HS-27A (cell line): ENCODE measurements at regions not wholly inside any gene's neighbourhood (a gene's known extent, or its start where the extent isn't known, plus 50 kb on each side); places are given as distances from the start of the nearest gene placed in this dataset.

ENCODE experiments used
- DNase-seq: peaks from one replicate; pipeline ENCODE4 v3.0.0-alpha.2; 2012; ENCODE audit warnings: low read depth, missing footprints

- DNase-seq: no peak
Measured at GRCh38 chr10:91690996-91691676, 58.3 kb upstream of the PPP1R3C start.

GRCh38 chr10:91690412-91690811 is 57.5 kb upstream of the PPP1R3C start:
- DNase-seq: no peak

- DNase-seq: no peak
Measured at GRCh38 chr10:91689731-91690168, 56.9 kb upstream of the PPP1R3C start.

GRCh38 chr10:91684841-91685240 is 52.0 kb upstream of the PPP1R3C start:
- no peak for DNase-seq

GRCh38 chr10:91683975-91684374 is 51.1 kb upstream of the PPP1R3C start:
- DNase-seq: peak; percentile 39

- DNase-seq: no peak
Measured at GRCh38 chr10:91682912-91683311, 50.0 kb upstream of the PPP1R3C start.
